ENCODE measurements at regions not wholly inside any gene's neighbourhood (a gene's known extent, or its start where the extent isn't known, plus 50 kb on each side); places are given as distances from the start of the nearest gene placed in this dataset.

GRCh38 chr2:65660340-65660739 is 227.9 kb upstream of the SPRED2 start:
- ChIA-PET CTCF (ENCODE audit: partially characterized antibody) (interaction anchor here (0.6 kb wide), 1 partner anchor 74 kb away, joined by 3 read pairs; no protein-coding TSS in a partner anchor), POLR2A (ENCODE audit: partially characterized antibody) (no interaction called here)
- Histone ChIP-seq H3K9me3 (ENCODE audit: insufficient read depth in 2 of 2, low read depth in 1 of 2, low read length in 1 of 2) (no peaks in the 10 kb centered on the region), H3K27me3 (replicated peaks in 1 of 4; ENCODE audit: control insufficient read depth in 3 of 4, extremely low read depth in 1 of 4, insufficient read depth in 3 of 4, low read length in 3 of 4) (no peaks in the 10 kb centered on the region; a peak in 1 of 7 replicates), H2BK5ac (ENCODE audit: low read depth, low read length) (no peak overlapping the region), H3K56ac (replicated peaks; ENCODE audit: insufficient read length, low read depth, low read length) (no peak overlapping the region), H4K5ac (ENCODE audit: insufficient read length, low read depth, low read length) (no peak overlapping the region), H2AK5ac (ENCODE audit: low read depth, low read length) (no peak overlapping the region), H4K91ac (replicated peaks; ENCODE audit: insufficient read length, low read length) (no peak overlapping the region), H3K79me2 (ENCODE audit: control insufficient read depth in 1 of 2, insufficient read depth in 2 of 2, low read length in 2 of 2) (no peaks in the 10 kb centered on the region), H2BK15ac (ENCODE audit: low read length) (no peak overlapping the region), H3K27ac (ENCODE audit: low read depth, low read length) (no peak overlapping the region), H3K23ac (ENCODE audit: insufficient read length) (no peak overlapping the region), H2AFZ (ENCODE audit: low read length) (no peak overlapping the region), H2BK12ac (ENCODE audit: low read depth, low read length) (no peak overlapping the region), H3K36me3 (ENCODE audit: control insufficient read depth in 2 of 4, insufficient read depth in 4 of 4, low read length in 3 of 4) (no peaks in the 10 kb centered on the region), H4K20me1 (replicated peaks in 1 of 2; ENCODE audit: control insufficient read depth in 1 of 2, insufficient read depth in 2 of 2, low read length in 2 of 2) (no peaks in the 10 kb centered on the region), H3K18ac (ENCODE audit: extremely low read depth, low read length) (no peak overlapping the region), H2BK120ac (replicated peaks; ENCODE audit: low read depth, low read length) (no peak overlapping the region), H3K4ac (replicated peaks; ENCODE audit: insufficient read length, low read depth, low read length) (no peak overlapping the region), H2BK20ac (ENCODE audit: low read length) (no peak overlapping the region), H3K79me1 (ENCODE audit: low read depth, low read length) (no peaks in the 10 kb centered on the region), H3K14ac (ENCODE audit: insufficient read length) (no peak overlapping the region), H3K23me2 (ENCODE audit: low read depth, low read length) (no peaks in the 10 kb centered on the region), H4K8ac (ENCODE audit: extremely low read depth, insufficient read depth, low read length) (no peak overlapping the region), H3K9ac (replicated peaks in 1 of 4; ENCODE audit: extremely low read depth in 1 of 4, low read depth in 3 of 4, low read length in 3 of 4) (no peak overlapping the region), H3K4me2 (ENCODE audit: insufficient read depth in 1 of 2, low read depth in 2 of 2, low read length in 2 of 2) (no peak overlapping the region), H3K4me3 (ENCODE audit: extremely low read depth in 1 of 4, insufficient read depth in 2 of 4, low read depth in 3 of 4, low read length in 4 of 4) (no peak overlapping the region), H3K4me1 (replicated peaks in 1 of 4; ENCODE audit: control insufficient read depth in 3 of 4, insufficient read depth in 4 of 4, low read length in 3 of 4) (peaks cover 0 to 3% (median 0%) of the 10 kb centered on the region in 4 experiments; a peak in 2 of 7 replicates)
- 84% methylated on average over 6 of the region's 6 CpGs; no CpG with 5 or more reads in 1 of the 2 experiments for WGBS, 2 experiments (ENCODE audit: extremely low coverage in 1 of 2, insufficient coverage in 1 of 2, insufficient read length in 1 of 2, insufficient replicate concordance in 2 of 2, low coverage in 1 of 2, low lambda C conversion rate in 2 of 2, missing lambda C conversion rate in 1 of 2)
- no peak for DNase-seq (ENCODE audit: low read depth in 1 of 2, low spot score in 2 of 2)
- FAIRE-seq = no peak
- TF ChIP-seq BACH1 (IDR thresholded peaks at IDR 0.05; ENCODE audit: low read length) (no peak), KDM5A (IDR thresholded peaks at IDR 0.05; ENCODE audit: low read length) (no peak), ATF3 (IDR thresholded peaks at IDR 0.05; ENCODE audit: insufficient read depth, low read depth, low read length) (no peak), YY1 (IDR thresholded peaks at IDR 0.05; ENCODE audit: low read depth, low read length) (no peak), PHF8 (conservative IDR thresholded peaks at IDR 0.05; ENCODE audit: low read depth, low read length) (no peak)
